Mesenchymal stem cell (in vitro differentiated cells and primary cell): ENCODE measurements at regions not wholly inside any gene's neighbourhood (a gene's known extent, or its start where the extent isn't known, plus 50 kb on each side); places are given as distances from the start of the nearest gene placed in this dataset.

Experiments used
- DNase-seq: peaks from one replicate; pipeline ENCODE4 v3.0.0-alpha.2; 2013
- H2AFZ ChIP-seq: one replicate; pipeline ENCODE4 v1.6.1; 2013; ENCODE audit warnings: low read depth, mild to moderate bottlenecking, control low read depth, inconsistent platforms, low read length, moderate library complexity
- H2AK5ac ChIP-seq: 2 replicates; pipeline ENCODE4 v1.6.1; 2013; ENCODE audit warnings: low read length, moderate library complexity, mild to moderate bottlenecking, inconsistent platforms; ENCODE audit not compliant: severe bottlenecking
- H2BK120ac ChIP-seq: one replicate; pipeline ENCODE4 v1.6.1; 2013; ENCODE audit warnings: low read depth, mild to moderate bottlenecking, inconsistent platforms, low read length, moderate library complexity
- H2BK12ac ChIP-seq, 2 experiments: one replicate each; pipeline ENCODE4 v1.6.1; 2013; ENCODE audit warnings: inconsistent platforms in 2 of 2, low read length in 2 of 2, mild to moderate bottlenecking in 2 of 2, moderate library complexity in 2 of 2, control low read depth in 1 of 2
- H2BK15ac ChIP-seq: one replicate; pipeline ENCODE4 v1.6.1; 2013; ENCODE audit warnings: mild to moderate bottlenecking, low read depth, inconsistent platforms; ENCODE audit not compliant: poor library complexity, severe bottlenecking
- H2BK5ac ChIP-seq: 2 replicates; pipeline ENCODE4 v1.6.1; 2013; ENCODE audit warnings: low read depth, mild to moderate bottlenecking, low read length, control low read depth, inconsistent platforms; ENCODE audit not compliant: poor library complexity, severe bottlenecking
- H3K14ac ChIP-seq, 2 experiments: one replicate each; pipeline ENCODE4 v1.6.1; 2013; ENCODE audit warnings: inconsistent platforms in 2 of 2, low read length in 2 of 2, control low read depth in 1 of 2, mild to moderate bottlenecking in 1 of 2, moderate library complexity in 1 of 2
- H3K18ac ChIP-seq, 2 experiments: one replicate each; pipeline ENCODE4 v1.6.1; 2013; ENCODE audit warnings: inconsistent platforms in 2 of 2, low read length in 2 of 2, control low read depth in 1 of 2, low read depth in 1 of 2, mild to moderate bottlenecking in 1 of 2
- H3K23ac ChIP-seq, 2 experiments: one replicate each; pipeline ENCODE4 v1.6.1; 2013; ENCODE audit warnings: inconsistent platforms in 2 of 2, low read length in 2 of 2, mild to moderate bottlenecking in 2 of 2, moderate library complexity in 2 of 2, control low read depth in 1 of 2
- H3K27ac ChIP-seq: 2 replicates; pipeline ENCODE4 v1.5.1; 2013; ENCODE audit warnings: mild to moderate bottlenecking, moderate library complexity, low read length, control low read depth, inconsistent platforms; ENCODE audit not compliant: poor library complexity, severe bottlenecking
- H3K27me3 ChIP-seq, 2 experiments: 2 replicates each; pipeline versions ENCODE4 v1.6.1 to v1.7.0; 2013; ENCODE audit warnings: low read length in 2 of 2, mild to moderate bottlenecking in 2 of 2, moderate library complexity in 2 of 2, control low read depth in 1 of 2, inconsistent platforms in 1 of 2; ENCODE audit not compliant: control insufficient read depth in 1 of 2, insufficient read depth in 1 of 2
- H3K36me3 ChIP-seq, 2 experiments: 2 replicates each; pipeline versions ENCODE4 v1.6.1 to v1.7.0; 2013; ENCODE audit warnings: low read length in 2 of 2, control low read depth in 1 of 2, inconsistent platforms in 1 of 2, low read depth in 1 of 2, mild to moderate bottlenecking in 1 of 2; ENCODE audit not compliant: insufficient read depth in 2 of 2, control insufficient read depth in 1 of 2
- H3K4ac ChIP-seq, 2 experiments: one replicate each; pipeline ENCODE4 v1.6.1; 2013; ENCODE audit warnings: inconsistent platforms in 2 of 2, low read length in 2 of 2, mild to moderate bottlenecking in 2 of 2, moderate library complexity in 2 of 2, control low read depth in 1 of 2, low read depth in 1 of 2
- H3K4me1 ChIP-seq: 2 replicates; pipeline ENCODE4 v1.6.1; 2013; ENCODE audit warnings: low read depth, low read length, control low read depth; ENCODE audit not compliant: control insufficient read depth, insufficient read depth
- H3K4me2 ChIP-seq: 2 replicates; pipeline ENCODE4 v1.6.1; 2013; ENCODE audit warnings: low read length, mild to moderate bottlenecking, inconsistent platforms; ENCODE audit not compliant: poor library complexity, severe bottlenecking
- H3K4me3 ChIP-seq, 2 experiments: 2 replicates each; pipeline versions ENCODE4 v1.5.1 to v1.7.0; 2013; ENCODE audit warnings: low read length in 2 of 2, mild to moderate bottlenecking in 2 of 2, control low read depth in 1 of 2, low read depth in 1 of 2; ENCODE audit not compliant: insufficient read depth in 1 of 2
- H3K79me1 ChIP-seq: replicated peaks from 2 replicates; pipeline ENCODE4 v1.6.1; 2013; ENCODE audit warnings: mild to moderate bottlenecking, control low read depth, low read length, inconsistent platforms; ENCODE audit not compliant: poor library complexity, severe bottlenecking
- H3K9ac ChIP-seq: 2 replicates; pipeline ENCODE4 v1.7.0; 2013; ENCODE audit warnings: mild to moderate bottlenecking, low read length, moderate library complexity
- H3K9me3 ChIP-seq: 2 replicates; pipeline ENCODE4 v1.7.0; 2013; ENCODE audit warnings: mild to moderate bottlenecking, low read length; ENCODE audit not compliant: control insufficient read depth
- H4K8ac ChIP-seq: one replicate; pipeline ENCODE4 v1.6.1; 2013; ENCODE audit warnings: inconsistent platforms, mild to moderate bottlenecking, low read length, moderate library complexity
- H4K91ac ChIP-seq: one replicate; pipeline ENCODE4 v1.6.1; 2013; ENCODE audit warnings: mild to moderate bottlenecking, low read length, inconsistent platforms
- whole genome bisulfite sequencing: methylation state at CpG from one replicate; pipeline ENCODE4 v1.1.7; 2013; ENCODE audit warnings: mixed read lengths; 5-methylcytosine and 5-hydroxymethylcytosine counted together

GRCh38 chr17:5665164-5665563, 80.9 kb upstream of the NLRP1 start:
- H3K27ac ChIP-seq: no peak overlapping the region
- H3K9ac ChIP-seq: no peak overlapping the region
- H2BK120ac ChIP-seq: no peak overlapping the region
- no peak overlapping the region for H4K91ac ChIP-seq
- H3K27me3 ChIP-seq: peaks cover 8 to 53% of the 10 kb centered on the region in 2 experiments
- no peak overlapping the region for H2AK5ac ChIP-seq
- no peak overlapping the region for H3K14ac ChIP-seq
- H3K4me2 ChIP-seq: no peak overlapping the region
- H3K4ac ChIP-seq: no peak overlapping the region
- no peaks in the 10 kb centered on the region for H3K4me1 ChIP-seq
- no peak overlapping the region for H3K23ac ChIP-seq
- no peak overlapping the region for H2AFZ ChIP-seq
- H2BK15ac ChIP-seq: no peak overlapping the region
- no peak overlapping the region for H3K18ac ChIP-seq
- 88% methylated on average over 12 of the region's 12 CpGs for WGBS
- no peak overlapping the region for H2BK12ac ChIP-seq
- no peaks in the 10 kb centered on the region for H3K36me3 ChIP-seq
- no peak overlapping the region for H4K8ac ChIP-seq
- H3K9me3 ChIP-seq: no peaks in the 10 kb centered on the region
- DNase-seq: no peak
- no peak overlapping the region for H2BK5ac ChIP-seq
- no peaks in the 10 kb centered on the region for H3K79me1 ChIP-seq
- H3K4me3 ChIP-seq: no peak overlapping the region

GRCh38 chr17:5667871-5668270, 83.6 kb upstream of the NLRP1 start:
- H3K9me3 ChIP-seq: no peaks in the 10 kb centered on the region
- no peak overlapping the region for H3K23ac ChIP-seq
- H3K4me3 ChIP-seq: no peak overlapping the region
- H2BK15ac ChIP-seq: no peak overlapping the region
- H3K27me3 ChIP-seq: peaks cover 8 to 49% of the 10 kb centered on the region in 2 experiments
- H3K9ac ChIP-seq: no peak overlapping the region
- no peaks in the 10 kb centered on the region for H3K79me1 ChIP-seq
- no peaks in the 10 kb centered on the region for H3K36me3 ChIP-seq
- no peak overlapping the region for H2BK5ac ChIP-seq
- no peak overlapping the region for H3K27ac ChIP-seq
- no peak overlapping the region for H4K8ac ChIP-seq
- no peak overlapping the region for H2BK120ac ChIP-seq
- WGBS: 64% methylated on average over 6 of the region's 6 CpGs
- no peak overlapping the region for H3K4me2 ChIP-seq
- no peak overlapping the region for H2BK12ac ChIP-seq
- H2AK5ac ChIP-seq: no peak overlapping the region
- no peak overlapping the region for H4K91ac ChIP-seq
- peaks cover 2% of the 10 kb centered on the region for H3K4me1 ChIP-seq
- no peak overlapping the region for H3K18ac ChIP-seq
- H3K4ac ChIP-seq: no peak overlapping the region
- no peak for DNase-seq
- no peak overlapping the region for H2AFZ ChIP-seq
- no peak overlapping the region for H3K14ac ChIP-seq

GRCh38 chr17:5668557-5669138, 84.3 kb upstream of the NLRP1 start:
- no peaks in the 10 kb centered on the region for H3K36me3 ChIP-seq
- no peak overlapping the region for H2AFZ ChIP-seq
- H3K4me3 ChIP-seq: no peak overlapping the region
- peaks cover 2% of the 10 kb centered on the region for H3K4me1 ChIP-seq
- no peak overlapping the region for H2BK5ac ChIP-seq
- H3K23ac ChIP-seq: no peak overlapping the region
- no peak overlapping the region for H3K14ac ChIP-seq
- no peak overlapping the region for H3K4ac ChIP-seq
- no peak overlapping the region for H3K27ac ChIP-seq
- H3K9me3 ChIP-seq: no peaks in the 10 kb centered on the region
- no peak overlapping the region for H2BK15ac ChIP-seq
- no peak overlapping the region for H3K18ac ChIP-seq
- H4K8ac ChIP-seq: no peak overlapping the region
- H2BK120ac ChIP-seq: no peak overlapping the region
- 56% methylated on average over 1 of the region's 2 CpGs for WGBS
- no peaks in the 10 kb centered on the region for H3K79me1 ChIP-seq
- H3K9ac ChIP-seq: no peak overlapping the region
- H4K91ac ChIP-seq: no peak overlapping the region
- no peak overlapping the region for H3K4me2 ChIP-seq
- peaks cover 8 to 44% of the 10 kb centered on the region in 2 experiments for H3K27me3 ChIP-seq
- H2BK12ac ChIP-seq: no peak overlapping the region
- no peak for DNase-seq
- no peak overlapping the region for H2AK5ac ChIP-seq

GRCh38 chr17:5669191-5669590, 84.9 kb upstream of the NLRP1 start:
- Histone ChIP-seq H2BK12ac (no peak overlapping the region), H3K23ac (no peak overlapping the region), H2AFZ (no peak overlapping the region), H3K18ac (no peak overlapping the region), H3K36me3 (no peaks in the 10 kb centered on the region), H3K4me3 (no peak overlapping the region), H2AK5ac (no peak overlapping the region), H3K9me3 (no peaks in the 10 kb centered on the region), H2BK120ac (no peak overlapping the region), H3K27me3 (peaks cover 8 to 39% of the 10 kb centered on the region in 2 experiments), H2BK5ac (no peak overlapping the region), H3K9ac (no peak overlapping the region), H2BK15ac (no peak overlapping the region), H3K79me1 (no peaks in the 10 kb centered on the region), H3K4me2 (no peak overlapping the region), H3K27ac (no peak overlapping the region), H4K8ac (no peak overlapping the region), H3K14ac (no peak overlapping the region), H3K4me1 (peaks cover 2% of the 10 kb centered on the region), H4K91ac (no peak overlapping the region), H3K4ac (no peak overlapping the region)
- 67% methylated on average over 5 of the region's 5 CpGs for WGBS
- DNase-seq: no peak
